Cardiac muscle cell (in vitro differentiated cells and primary cell): ENCODE measurements at regions not wholly inside any gene's neighbourhood (a gene's known extent, or its start where the extent isn't known, plus 50 kb on each side); places are given as distances from the start of the nearest gene placed in this dataset.
"Not testable (repeated sequence)": the region's sequence is repeated elsewhere in the genome, so short reads cannot be mapped to it uniquely, and the experiment has no call there.

ENCODE experiments used
- DNase-seq, 2 donors: peaks; one replicate each; pipeline versions ENCODE4 v3.0.0 to v3.0.0-alpha.2; 2010 to 2017; ENCODE audit warnings: low read depth in 1 of 2, low spot score in 1 of 2
- H3K27ac ChIP-seq: fragments of 200-600 bp; sonication (generic); 2 replicates; pipeline ENCODE4 v1.5.1; 2016
- H3K27me3 ChIP-seq: fragments of 200-600 bp; sonication (generic); 2 replicates; pipeline ENCODE4 v1.6.0; 2016; ENCODE audit warnings: control low read depth
- H3K36me3 ChIP-seq: fragments of 200-600 bp; sonication (generic); 2 replicates; pipeline ENCODE4 v1.5.1; 2016; ENCODE audit warnings: control low read depth
- H3K4me1 ChIP-seq: fragments of 200-600 bp; sonication (generic); 2 replicates; pipeline ENCODE4 v1.8.1; 2017; ENCODE audit warnings: low read depth, mild to moderate bottlenecking, mixed run types
- H3K4me3 ChIP-seq: fragments of 200-600 bp; sonication (generic); 2 replicates; pipeline ENCODE4 v1.5.1; 2016; ENCODE audit warnings: mild to moderate bottlenecking
- H3K9me3 ChIP-seq: fragments of 200-600 bp; sonication (generic); 2 replicates; pipeline ENCODE4 v1.5.1; 2017; ENCODE audit warnings: low read depth, mild to moderate bottlenecking, control low read depth
- CTCF ChIP-seq: IDR thresholded peaks from 2 replicates; pipeline ENCODE4 v1.5.1; 2012; ENCODE audit warnings: low read depth, mild to moderate bottlenecking, low read length

- Histone ChIP-seq H3K4me1 (no peaks in the 10 kb centered on the region), H3K27me3 (no peaks in the 10 kb centered on the region), H3K27ac (no peak overlapping the region), H3K9me3 (no peaks in the 10 kb centered on the region), H3K36me3 (no peaks in the 10 kb centered on the region), H3K4me3 (no peak overlapping the region)
- DNase-seq = no peak
- TF ChIP-seq CTCF = no peak
Measured at GRCh38 chr2:41033127-41033526, 581.2 kb upstream of the SLC8A1 start.

- no peak for TF ChIP-seq CTCF
- DNase-seq = peak in 1 of 2 donors; percentile 43
- H3K27ac ChIP-seq = no peak overlapping the region
Measured at GRCh38 chr2:41038408-41038807, 586.5 kb upstream of the SLC8A1 start.

GRCh38 chr2:41039750-41040149, 587.9 kb upstream of the SLC8A1 start:
- DNase-seq, H3K4me1 ChIP-seq, H3K27me3 ChIP-seq, H3K27ac ChIP-seq, H3K9me3 ChIP-seq, H3K36me3 ChIP-seq, H3K4me3 ChIP-seq: not testable (repeated sequence)

More at GRCh38 chr2:41038408-41038807, 586.5 kb upstream of the SLC8A1 start:
- H3K27me3 ChIP-seq = no peaks in the 10 kb centered on the region
- no peak overlapping the region for H3K4me3 ChIP-seq
- no peaks in the 10 kb centered on the region for H3K9me3 ChIP-seq
- H3K36me3 ChIP-seq = no peaks in the 10 kb centered on the region
- H3K4me1 ChIP-seq = no peaks in the 10 kb centered on the region

GRCh38 chr2:41040782-41041520, 589.1 kb upstream of the SLC8A1 start:
- Histone ChIP-seq H3K4me1 (no peaks in the 10 kb centered on the region), H3K27me3 (no peaks in the 10 kb centered on the region), H3K27ac (no peak overlapping the region), H3K4me3 (no peak overlapping the region), H3K9me3 (no peaks in the 10 kb centered on the region), H3K36me3 (no peaks in the 10 kb centered on the region)
- TF ChIP-seq CTCF = no peak
- no peak for DNase-seq

- DNase-seq = peak in 1 of 2 donors; percentile 1
- no peak overlapping the region for H3K27ac ChIP-seq
- no peak for TF ChIP-seq CTCF
- no peak overlapping the region for H3K4me3 ChIP-seq
- H3K4me1 ChIP-seq = no peaks in the 10 kb centered on the region
- H3K9me3 ChIP-seq = no peaks in the 10 kb centered on the region
- no peaks in the 10 kb centered on the region for H3K27me3 ChIP-seq
- H3K36me3 ChIP-seq = no peaks in the 10 kb centered on the region
Measured at GRCh38 chr2:41042343-41042742, 590.5 kb upstream of the SLC8A1 start.

GRCh38 chr2:41061356-41061755, 609.5 kb upstream of the SLC8A1 start:
- Histone ChIP-seq H3K9me3 (no peaks in the 10 kb centered on the region), H3K27me3 (no peaks in the 10 kb centered on the region), H3K36me3 (no peaks in the 10 kb centered on the region), H3K4me3 (no peak overlapping the region), H3K4me1 (no peaks in the 10 kb centered on the region), H3K27ac (no peak overlapping the region)
- no peak for DNase-seq
- TF ChIP-seq CTCF = no peak
